GM19240 (cell line): ENCODE measurements at regions not wholly inside any gene's neighbourhood (a gene's known extent, or its start where the extent isn't known, plus 50 kb on each side); places are given as distances from the start of the nearest gene placed in this dataset.

Source experiments
- DNase-seq: peaks from one replicate; pipeline ENCODE4 v3.0.0; 2011; ENCODE audit warnings: low spot score; ENCODE audit not compliant: insufficient read length

DNA sequence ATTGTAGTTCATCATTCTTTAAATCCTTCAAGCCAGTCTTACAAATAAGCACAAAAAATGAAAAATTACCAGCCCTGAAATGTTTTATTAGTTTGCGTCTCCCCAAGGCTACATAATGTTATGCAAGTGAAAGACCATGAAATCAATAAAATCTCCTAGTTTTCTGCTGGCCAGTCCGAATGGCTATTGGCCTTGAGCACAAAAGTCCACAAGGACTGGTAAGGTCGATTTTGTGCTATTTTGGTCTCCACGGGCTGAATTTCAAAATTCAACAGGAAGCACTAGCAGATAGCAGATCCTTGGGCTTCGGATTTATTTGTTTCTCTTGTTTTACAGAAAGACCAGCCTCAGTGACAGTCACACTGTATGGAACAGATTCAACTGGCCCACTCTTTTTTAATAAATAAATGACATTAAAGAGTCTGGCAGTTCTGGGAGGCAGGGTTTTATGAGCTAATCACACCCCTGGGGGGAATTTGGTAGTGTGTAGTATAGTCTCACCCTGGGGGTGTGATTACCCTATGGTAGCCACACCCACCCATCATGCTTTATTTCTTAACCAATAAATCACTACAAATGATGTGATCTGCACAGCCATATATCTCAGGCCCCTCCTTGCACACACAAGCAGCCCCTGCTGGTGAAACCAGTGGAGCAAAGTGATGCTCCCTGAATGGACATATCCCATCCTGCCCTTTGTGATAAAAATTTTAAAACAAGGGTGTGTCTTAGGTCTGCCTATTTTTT is 51.1 kb upstream of the TMEM33 start:
- no peak for DNase-seq

GRCh38 chr4:41882625-41883347 is 52.4 kb upstream of the TMEM33 start:
- peak; percentile 75 for DNase-seq

DNA sequence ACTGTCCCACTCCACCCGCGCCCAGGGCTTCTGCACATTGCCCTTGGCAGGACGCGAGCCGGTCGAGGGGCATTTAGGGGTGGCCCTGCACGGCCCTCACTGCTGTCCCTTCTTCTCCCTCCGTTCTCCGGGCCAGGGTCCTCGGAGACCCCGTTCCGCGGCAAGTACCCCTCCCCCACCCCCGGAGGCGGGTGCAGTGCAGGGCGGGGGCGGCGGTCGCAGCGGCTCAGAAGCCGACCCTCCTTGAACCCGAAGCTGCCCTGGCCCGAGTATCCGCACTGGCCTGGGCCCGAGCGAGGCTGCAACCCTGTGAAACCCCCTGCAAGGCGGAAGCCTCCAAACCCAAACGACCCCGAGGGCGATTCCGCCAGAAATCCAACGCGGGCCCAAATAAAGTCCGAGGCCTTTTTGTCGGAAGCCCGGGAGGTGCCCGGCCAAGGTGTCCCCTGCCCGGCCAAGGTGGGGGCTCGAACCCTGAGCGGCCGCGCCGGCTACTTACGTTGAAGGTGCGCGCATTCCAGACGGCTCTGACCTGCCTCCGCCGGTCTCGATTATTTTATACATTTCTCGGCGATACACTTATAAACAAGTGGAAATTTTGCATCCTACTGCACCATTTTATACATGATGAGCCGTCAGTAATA is 53.1 kb upstream of the TMEM33 start:
- no peak for DNase-seq

GRCh38 chr4:41880840-41881831 is 54.1 kb upstream of the TMEM33 start:
- no peak for DNase-seq

- DNase-seq, result no peak
Observed at GRCh38 chr4:41880022-41880837, 55.0 kb upstream of the TMEM33 start.

- DNase-seq, result no peak
Observed at GRCh38 chr4:41879552-41879951, 55.7 kb upstream of the TMEM33 start.

DNA sequence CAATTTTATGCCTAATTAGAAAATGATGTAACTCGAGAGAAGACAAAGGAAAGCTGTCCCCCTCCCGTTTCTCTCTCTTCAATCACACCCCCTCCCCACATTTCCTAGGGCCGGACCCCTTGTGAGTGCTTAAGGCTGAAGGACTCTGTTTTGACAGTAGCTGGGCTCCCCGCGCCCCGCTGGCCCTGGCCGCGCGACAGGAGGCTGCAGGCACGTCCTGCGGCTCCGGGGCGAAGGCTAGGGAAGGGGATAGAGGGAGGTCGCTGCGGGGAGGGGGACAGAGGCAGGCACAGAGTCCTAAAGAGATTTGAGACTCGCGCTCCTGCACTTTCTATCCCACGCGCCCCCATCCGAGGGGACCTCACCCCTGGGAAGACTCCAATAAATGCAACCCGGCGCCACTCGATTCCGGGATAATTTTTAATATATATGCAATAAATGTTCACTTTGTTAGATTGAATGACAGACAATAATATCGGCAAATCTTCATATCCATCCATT is 56.2 kb upstream of the TMEM33 start:
- DNase-seq, result no peak

- DNase-seq, result no peak
Observed at GRCh38 chr4:41878170-41878969, 56.9 kb upstream of the TMEM33 start.

DNA sequence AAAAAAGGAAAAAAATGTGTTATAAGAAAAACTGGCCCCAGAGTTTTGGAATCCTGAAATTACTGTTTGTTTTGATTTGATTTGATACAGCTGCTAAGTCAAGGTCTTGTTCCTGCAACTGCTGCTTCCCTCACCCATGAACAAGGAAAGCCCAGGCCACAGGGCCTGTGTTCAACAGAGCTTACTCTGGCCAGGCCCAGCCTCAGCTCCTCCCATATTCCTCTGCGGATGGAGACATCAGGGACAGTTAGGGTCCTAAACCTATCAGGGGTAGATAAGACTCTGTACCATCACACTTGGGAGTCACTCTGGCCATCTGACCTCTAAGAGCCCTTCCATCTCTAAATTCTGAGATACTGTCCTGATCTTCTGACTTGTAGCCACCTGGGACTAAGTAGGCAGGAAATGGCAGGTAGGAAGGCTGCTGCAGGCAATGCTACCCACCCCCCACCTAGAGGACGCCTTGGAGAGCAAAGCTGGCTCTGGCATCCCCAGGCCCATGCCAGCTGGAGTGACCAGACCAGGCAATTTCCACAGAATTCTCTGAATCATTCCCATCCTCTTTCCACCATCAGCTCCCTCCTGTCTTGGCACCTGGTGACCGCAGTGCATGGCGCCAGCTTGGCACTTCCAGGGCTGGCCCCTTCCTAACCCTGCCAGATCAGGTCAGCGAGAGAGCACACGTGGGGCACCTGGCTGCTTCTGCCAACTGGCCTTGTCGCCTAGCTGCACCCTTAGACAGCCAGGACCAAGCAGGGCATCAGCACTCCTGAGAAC is 58.0 kb upstream of the TMEM33 start:
- DNase-seq, result no peak

DNA sequence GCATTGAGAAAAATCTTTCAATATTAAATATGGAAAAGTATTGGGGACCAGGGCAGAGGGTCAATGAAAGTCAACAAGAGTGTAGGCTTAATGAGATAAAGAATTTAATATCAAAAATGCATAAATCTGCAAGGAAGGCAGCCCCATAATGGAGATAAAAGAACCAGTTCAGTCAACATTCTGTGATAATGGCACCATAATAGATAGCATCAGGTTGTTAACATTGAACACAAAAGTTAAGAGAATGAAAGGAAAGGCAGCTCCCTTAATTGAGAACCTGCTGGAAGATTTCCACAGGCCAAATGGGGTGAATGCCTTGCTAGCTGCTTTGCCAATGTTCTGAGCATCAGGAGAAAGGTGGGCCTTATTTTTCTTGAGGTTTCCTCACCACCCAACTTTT is 60.4 kb upstream of the TMEM33 start:
- DNase-seq, result no peak

GRCh38 chr4:41874398-41874797 is 60.8 kb upstream of the TMEM33 start:
- no peak for DNase-seq

DNA sequence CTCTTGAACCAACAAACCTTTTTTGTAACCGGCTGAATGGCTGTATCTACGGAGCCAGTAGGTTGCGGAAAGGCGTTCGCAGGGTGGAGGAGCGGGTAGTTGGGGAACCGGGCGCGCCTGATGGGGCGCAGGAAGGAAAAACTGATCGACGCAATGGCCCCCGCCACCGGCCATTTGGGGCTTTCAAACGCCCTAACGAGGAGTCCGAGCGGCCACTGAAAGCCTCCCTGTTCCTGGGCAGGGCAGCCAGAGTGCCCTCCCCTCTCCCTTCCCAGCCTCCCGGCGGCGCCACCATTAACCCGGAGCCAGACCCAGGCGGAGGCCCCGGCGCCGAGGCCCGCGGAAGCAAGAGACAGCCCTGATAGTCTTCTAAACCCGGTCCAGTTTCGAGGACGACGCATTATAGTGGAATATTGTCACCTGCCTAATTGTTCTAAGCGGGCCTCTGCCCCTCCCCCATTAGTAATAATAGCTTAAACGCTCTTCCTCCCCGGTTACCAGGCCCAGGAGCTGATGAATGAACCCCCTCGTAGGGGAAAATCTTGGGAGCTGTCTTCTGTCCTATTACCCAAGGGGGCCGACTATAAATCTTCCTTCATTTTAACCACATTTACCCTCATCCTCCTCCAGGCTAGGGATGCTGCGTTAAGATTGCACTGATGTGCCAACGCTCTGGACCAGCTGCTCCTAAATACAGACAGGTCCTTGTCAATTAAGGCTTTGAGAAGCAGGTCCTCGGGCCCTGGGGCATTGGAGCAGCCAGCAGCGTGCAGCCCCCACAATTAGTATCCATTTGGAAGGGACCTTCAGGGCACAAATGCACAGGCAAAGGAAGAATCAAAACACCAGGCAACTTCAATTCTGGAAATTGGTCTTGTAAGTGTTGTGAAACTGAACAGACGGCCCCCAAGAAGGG is 61.6 kb upstream of the TMEM33 start:
- no peak for DNase-seq

DNA sequence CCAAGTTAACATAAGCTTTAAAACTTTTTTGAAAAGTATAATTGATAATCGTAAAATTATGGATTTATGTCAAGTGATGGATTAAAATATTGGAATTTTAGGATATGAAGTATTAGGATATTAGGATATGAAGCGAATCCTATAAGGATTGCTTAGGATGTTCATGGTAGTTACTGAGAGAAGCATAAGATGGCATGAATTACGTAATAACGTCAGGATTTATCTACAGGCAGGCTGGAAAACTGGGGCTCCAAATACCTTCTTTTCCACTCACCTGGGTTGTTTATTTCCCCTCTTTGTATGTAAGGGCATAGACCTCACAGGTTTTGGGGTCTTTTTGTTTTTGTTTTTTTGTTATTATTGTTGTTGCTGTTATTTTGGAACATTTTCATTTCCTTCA is 65.2 kb upstream of the TMEM33 start:
- no peak for DNase-seq

DNA sequence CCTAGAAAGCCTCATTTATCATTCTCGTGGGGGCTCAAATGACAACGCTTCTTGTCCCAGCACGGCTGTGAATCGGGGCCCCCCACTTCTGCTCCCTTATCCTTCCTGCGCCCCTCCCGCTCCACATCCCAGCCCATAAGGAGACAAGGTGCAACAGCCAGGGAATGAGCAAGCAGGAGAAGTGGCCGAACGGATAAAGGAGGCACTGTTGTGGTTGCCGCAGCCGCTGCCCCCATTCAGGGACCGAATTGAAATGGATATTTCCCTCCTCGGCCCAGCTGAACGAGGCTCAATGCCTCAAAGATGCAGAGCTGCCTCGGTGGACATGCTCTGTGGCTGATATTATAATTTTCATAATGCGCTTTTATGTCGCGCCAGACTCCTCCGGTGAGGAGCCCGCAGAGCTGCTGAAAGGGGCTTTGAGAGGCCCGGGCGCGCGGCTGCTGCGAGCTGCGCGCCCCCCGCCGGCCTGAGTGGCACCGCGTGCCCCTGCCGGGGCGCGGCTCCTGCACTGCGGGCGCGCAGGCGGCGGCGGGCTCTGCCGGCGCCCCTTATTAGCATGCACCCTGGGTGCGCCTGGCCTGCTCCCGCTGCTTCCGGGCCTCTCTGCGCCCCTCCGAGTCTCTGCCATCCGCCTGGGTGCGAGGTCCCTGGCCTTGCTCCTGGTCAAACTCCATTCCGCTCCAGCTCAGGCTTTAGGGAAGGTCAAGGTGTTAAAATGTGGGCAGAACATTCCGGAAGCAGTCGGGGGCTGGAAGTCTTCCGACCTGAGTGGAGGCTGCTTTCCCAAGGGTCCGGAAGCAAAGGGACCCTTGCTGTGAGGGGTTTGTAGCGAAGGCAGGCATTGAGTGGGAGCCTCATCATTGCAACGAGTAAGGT is 68.2 kb upstream of the TMEM33 start:
- no peak for DNase-seq

DNA sequence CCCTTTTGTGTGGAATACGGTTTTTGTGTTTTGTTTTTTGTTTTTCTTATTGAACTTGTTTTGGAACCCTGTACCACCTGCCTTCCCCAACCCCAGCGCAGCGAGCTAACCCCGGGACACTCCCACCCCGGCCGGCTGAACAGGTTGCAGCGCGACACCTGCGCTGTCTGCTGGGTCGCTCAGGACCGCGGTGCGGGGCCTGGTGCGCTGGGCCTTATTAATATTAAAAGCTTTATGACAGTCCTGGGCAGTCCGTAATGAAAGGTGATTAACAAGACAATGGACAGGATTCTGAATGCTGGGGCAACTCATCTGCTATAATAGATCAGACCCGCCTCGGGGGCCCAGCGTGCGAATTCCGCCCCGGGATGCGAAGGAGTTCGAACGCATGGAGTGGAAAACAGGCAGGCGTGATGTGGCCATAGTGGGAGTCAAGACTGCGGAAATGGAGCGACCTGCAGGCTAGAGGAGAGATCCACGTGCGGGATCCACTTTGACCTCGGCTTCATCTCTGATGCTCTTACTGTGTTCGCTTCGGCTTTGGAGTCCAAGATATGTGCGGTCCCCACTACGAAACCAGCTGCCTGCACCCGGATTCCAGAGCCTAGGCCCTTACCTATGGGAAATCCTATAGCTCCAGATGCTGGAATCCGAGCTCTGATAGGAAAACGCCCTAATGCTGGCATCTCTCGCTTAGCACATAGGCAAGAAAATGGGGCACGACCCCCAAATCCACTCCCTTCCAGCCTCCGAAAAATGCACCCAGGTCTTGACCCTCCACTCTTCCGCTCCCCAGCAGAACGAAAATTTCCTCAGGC is 69.0 kb upstream of the TMEM33 start:
- no peak for DNase-seq
